GM19238 (cell line): ENCODE measurements at regions not wholly inside any gene's neighbourhood (a gene's known extent, or its start where the extent isn't known, plus 50 kb on each side); places are given as distances from the start of the nearest gene placed in this dataset.

ENCODE experiments used
- DNase-seq: peaks from one replicate; pipeline ENCODE4 v3.0.0; 2011; ENCODE audit warnings: low spot score; ENCODE audit not compliant: insufficient read length

DNA sequence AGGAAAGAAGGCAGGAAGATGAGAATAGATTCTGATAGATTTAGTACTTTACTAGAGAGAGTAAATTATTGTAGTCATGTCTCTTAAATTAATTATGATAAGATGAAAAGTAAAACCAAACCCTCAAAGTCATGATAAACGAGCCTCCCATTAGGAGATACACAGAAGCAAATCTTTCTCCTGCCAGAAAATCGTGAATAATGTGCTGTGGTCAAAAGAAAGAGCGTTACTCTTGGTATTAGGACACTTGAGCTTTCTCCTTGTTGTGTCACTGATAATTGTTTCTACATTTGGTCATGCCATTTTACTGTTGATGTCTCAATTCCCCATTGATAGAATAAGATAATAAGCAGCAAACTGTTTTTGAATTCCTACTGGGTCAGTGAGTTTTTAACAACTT lies 562.8 kb upstream of the TLE4 start:
- DNase-seq = no peak

DNA sequence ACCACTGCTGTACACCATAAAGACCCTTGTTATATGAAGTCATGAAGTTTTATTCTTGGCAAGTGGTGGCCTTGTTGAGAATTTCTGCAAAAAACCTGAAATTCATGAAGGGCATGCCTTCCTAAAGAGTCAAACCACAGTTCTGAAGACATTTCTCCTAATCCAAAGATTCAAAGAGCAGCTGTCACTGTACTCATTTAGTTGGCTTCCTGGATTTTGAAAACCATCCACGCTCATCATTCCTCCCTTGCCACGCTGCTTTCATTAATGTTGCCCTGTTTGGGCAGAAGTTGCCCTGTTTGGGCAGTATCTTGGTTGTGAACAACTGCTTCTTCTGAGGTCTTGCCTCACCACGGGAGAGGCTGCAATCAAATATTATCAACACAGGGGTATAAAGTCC lies 560.3 kb upstream of the TLE4 start:
- DNase-seq = no peak

DNA sequence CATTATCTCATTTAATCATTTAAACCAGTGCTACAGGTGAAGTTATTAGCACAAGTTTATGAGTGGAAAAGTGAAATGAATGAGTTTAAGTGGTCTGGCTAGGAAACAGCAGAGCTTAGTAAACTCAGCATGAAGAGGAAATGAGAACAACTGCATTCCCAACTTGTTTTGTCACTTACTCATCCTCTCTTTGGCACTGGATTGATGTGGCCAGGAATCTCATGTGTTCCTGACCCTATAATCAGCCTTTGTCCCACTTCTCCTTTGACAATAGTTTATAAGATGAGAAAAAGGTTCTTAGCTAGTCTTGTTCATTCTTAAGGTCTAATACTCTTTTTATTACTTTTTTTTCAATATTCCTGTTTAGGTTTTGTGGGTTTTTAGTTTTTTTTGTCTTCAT lies 559.2 kb upstream of the TLE4 start:
- no peak for DNase-seq

DNA sequence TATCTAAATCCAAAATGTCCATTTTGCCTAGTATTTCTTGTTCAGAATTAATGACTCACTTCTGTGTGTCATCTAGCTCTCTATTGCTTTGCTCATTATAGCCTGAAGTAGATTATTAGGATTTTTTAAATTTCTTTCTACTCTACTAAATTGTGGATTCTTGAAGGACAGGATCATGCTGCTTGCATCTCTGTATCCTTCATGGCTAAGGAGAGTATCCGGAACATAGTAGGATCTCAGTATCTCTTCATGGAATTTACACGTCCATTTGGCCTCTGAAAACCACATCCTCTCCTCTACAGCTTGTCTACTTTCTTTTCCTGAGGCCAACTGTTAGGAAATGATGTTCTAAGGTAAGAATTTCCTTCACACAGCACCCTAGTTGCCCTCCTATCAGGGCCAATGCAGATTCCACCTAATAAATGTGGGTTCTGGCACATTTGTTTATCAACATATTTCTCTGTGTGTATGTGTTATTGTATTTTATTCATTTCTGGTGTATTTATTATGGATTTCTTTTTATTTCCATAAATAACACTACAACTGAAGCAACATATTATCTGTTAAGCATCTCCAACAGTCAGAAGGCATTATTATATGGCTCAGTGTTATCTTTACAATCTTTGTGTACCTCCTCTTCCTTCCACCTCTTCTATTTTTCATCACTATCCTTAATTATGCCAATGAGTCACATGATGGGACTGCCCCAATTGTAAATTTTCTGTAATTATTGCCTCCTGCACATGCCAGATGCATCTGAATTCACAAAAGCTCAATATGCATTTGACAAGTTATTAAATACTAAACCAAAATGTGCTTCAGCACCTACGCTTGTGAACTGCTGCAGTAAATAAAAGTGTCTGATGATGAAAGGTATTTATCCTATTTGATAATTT lies 557.8 kb upstream of the TLE4 start:
- no peak for DNase-seq

DNA sequence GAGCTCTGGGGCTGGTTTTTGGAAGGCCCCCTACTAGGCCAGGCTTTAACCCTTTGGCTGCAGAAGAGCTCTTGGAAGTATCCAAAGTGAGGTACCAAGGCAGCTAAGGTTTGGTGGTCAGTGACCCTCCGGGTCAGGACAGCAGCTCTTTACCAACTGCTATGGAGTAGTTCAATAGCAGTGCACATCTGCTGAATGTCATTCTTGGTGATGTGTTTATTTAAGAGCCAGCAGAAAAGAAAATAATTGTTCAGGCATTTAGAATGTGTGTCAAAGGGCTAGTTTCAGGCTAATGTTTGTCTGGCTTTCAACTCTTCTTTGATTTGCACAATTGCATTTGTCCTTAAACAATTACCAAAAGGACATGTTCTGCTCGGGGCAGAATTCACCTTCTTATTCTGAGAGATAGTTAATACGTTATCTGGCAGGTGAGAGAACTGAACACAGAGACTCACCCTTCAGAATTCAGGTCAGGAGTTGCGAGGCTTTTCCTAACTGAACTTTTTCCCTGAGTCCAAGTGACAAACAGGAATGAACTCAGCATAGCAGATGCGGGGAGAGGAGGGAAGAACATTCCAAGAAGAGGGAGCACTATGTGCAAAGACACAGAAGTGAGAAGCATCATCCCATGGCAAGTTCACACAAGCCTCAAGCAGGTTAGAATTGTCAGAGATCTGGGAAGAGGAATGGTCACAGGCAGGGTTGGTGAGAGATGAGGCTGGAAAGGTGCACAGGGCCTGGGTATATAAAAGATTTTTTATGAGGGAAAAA lies 556.7 kb upstream of the TLE4 start:
- DNase-seq = no peak

DNA sequence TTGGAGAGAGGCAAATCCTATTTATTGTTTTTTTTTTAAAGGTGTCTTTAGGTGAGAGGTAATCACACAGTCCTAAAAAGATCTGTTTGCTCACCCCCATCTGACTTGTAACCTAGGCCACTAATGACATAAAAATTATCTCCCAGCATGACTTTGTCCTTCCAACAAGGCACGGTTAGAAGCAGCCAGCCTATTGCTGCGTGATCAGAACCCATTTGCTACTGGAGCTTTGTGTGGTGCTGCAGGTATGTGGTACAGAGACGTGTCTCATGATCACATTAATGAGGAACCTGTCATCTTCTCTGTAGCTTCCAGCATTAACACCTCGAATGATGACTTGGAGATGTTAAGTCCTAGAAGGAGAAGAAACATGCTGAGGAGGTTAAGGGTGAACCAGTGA lies 555.8 kb upstream of the TLE4 start:
- DNase-seq = no peak

DNA sequence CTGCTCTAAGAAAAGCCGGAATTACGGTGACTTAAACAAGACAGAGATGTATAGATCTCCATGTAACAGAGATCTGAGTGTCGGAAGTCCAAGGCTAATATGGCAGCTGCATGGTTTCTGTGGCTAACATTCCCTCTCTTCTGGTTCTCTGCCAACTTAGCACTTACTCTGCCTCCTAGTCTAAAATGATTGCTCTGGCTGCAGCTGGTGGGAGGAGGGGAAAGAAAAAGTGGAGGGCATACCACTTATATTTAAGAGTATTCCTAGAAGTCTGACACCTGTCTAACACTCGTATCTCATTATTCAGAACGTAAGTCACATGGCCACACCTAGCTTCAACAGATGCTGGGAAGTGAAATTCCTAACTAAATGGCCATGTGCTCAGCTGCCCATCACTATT lies 551.5 kb upstream of the TLE4 start:
- no peak for DNase-seq

DNA sequence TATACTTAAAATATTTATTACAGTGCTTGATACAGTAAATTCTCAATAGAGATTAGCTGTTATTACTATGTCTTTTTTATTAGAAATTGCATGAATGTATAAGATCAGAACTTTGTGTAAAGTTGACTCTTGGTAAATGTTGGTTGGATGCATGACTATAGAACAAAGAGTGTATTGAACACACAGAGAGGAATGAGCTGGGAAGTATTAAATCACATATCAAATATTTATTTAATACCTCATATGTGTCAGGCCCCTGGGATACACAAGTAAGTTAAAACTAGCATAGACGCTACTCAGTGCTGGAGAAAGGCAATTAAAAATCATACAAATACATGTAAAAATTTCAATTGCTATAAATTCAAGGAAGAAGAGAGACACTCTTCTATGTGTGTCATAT lies 550.7 kb upstream of the TLE4 start:
- no peak for DNase-seq

DNA sequence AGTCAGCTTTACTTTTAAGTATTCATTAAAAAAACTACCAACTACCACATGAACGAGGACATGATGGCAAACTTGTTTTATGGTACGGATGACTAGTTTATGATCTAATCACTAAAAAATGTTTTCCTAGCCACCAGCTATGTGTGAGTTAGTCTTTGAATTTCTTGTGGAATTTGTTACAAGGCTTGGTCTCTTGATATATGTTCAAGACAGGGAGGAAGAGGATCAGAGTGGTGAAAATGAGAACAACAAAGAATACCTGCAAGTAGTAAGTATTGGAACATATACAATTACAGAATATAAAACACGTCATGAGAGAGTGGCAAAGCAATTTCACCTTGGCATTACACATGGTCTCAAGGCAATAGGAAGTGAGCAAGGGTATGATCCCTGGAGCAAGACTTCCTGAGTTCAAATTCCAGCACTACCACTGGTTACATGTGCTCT lies 548.6 kb upstream of the TLE4 start:
- DNase-seq = no peak

DNA sequence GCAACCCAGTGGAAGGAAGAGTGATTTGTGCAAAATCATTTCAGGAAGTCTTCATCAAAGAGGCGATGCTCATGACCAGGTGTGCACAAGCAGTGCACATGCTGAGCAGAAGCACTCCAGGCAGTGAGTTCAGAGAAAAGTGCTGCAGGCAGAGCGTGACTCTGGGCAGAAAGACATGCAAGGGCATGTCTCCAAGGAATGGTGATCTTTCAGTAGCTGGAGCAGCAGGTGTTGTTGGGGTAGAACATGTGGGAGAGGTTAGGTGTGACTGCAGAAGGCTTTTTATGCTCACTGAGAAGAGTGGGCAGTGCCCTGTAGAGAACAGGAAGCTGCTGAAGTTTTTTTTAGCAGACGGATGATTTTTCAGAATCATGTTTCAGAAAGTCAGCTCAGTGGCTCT lies 545.4 kb upstream of the TLE4 start:
- no peak for DNase-seq

DNA sequence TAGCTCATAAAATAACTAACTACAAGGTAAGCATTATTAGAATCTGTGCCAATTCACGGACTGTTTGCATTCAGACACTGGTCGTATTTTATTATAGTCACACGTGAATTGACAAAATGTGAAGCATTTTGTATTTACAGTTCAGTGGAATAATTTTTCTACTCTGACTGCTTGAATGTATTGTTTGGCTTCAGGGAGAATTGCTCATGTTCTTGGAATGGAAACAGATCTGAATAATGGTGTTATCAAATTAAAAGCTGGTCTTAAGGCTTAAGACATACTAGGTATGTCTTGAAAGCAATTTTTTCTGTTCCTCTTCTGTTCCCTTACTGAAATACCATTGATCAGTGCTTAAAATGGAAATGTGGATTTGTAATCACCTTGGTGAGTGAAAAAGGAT lies 543.7 kb upstream of the TLE4 start:
- no peak for DNase-seq

DNA sequence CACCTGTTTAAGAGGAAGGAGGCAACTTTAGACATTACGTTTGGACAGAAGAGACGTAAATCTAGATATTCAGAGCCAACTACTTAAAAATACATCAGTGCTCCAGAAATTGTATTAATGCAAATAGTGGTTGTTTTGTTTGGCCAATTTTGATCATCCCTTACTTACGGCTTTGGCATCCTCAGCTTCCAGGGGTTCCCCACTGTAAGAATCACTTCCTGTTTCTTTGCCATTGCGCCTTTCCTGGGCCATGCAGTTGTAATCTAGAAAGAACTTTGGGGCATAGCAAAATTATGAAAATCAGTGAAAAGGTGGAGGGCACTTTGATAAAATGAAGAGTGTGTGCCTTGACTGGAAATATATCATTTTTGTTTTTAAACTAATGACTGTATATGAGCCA lies 537.2 kb upstream of the TLE4 start:
- no peak for DNase-seq

DNA sequence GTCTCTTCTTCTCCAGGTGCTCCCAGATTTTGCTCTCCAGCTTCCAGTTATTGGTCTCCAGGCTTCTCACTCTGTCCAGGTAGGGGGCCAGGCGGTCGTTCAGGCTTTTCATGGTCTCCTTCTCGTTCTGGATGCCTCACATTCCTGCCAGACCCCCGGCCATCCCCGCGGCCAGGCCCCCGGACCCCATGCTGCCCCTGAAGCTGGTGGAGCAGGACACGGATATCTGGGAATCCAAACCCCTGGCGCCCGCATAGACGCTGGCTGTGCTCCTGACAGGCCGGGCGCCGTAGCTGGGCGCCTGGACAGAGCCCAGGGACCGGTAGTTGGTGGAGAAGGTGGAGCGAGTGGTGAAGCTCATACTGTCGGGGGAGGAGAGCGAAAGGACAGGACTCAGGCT lies 534.4 kb upstream of the TLE4 start:
- no peak for DNase-seq

DNA sequence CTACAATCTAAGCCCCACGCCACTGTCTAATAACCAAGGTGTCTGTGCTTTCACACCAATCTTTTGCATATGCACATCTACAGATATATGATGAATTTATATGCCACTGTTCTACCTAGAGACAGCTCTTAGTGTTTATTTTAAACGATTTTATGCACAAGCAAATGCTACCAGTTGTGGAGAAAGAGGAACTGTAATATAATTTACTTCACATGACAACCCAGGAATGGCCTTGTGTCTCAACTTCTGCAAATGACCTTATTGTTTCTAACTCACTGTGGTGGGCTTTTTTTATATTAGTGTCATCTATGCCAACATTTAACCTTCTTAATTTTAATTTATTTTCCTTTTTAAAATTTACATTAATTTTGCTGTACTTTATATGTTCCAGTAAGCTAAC lies 531.1 kb upstream of the TLE4 start:
- no peak for DNase-seq

DNA sequence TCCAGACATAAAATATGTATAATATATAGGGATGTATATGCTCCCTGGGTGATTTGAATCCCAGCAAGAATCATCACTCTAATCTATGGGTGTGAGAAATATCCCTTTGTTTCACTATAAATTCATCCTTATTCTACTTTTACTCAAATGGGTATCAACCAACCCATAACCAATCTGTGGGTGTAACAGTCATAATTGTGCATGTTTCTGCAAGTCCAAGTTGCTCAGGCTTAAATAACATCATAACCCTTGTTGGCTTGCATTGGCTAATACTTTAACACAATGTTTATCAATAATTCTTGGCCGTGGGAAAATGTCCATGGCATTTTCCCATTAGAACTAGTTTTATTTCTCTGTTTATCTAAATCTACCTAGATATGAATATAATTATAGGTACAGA lies 530.5 kb upstream of the TLE4 start:
- DNase-seq = no peak

DNA sequence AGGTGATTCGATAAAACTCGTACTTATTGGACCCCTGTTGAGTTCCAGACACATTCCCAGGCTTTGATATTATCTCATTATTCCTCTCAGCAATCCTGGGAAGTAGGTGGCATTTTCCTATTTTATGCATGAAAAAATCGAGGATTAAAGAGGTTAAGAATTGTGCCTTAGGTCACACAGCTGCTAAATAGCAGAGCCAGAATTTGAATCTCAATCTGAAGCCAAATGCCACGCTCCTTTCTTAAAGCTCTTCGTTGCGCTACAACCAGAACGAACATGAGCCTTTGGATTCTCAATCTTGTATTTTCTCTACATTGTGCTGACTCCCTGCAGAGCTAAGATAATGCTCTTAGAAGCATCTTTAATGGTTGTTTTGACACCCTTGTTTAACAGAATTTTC lies 527.8 kb upstream of the TLE4 start:
- DNase-seq = no peak

DNA sequence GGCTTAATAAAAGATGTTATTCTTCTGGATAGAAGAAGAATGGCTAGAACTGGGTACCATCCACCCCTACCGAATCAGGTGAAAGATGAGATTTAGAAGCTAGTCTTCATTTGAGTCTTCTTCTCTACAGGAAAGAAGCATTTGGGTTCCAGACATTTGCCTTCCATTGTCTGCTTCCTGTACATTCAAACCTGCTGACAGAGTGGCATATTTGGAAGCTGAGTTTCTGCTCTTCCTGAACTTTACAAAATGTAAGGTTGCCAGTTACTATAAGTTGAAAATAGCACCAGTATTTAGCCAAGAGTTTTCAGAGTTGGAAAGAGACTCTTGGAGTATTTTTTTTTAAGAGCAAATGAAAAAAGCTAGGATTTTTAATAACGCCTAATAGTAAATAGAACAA lies 525.4 kb upstream of the TLE4 start:
- no peak for DNase-seq

DNA sequence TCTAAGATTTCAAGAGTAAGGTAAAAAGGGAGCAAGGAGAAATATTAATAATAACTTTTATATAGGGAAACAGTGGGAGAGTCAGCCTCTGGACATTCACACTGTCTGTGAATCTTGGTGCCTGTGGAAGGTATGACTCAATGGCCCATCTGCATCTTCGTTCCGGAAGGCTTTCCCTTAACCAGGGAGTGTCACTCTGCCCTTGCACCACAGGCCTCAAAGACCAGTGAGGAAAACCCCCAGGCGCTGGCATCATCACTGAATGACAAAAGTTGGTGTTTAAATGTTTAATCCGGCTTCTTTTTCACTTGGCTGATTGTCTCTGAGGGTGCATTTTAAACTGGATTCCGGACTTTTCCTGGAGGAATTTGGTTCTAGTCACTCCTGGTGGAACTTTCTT lies 522.4 kb upstream of the TLE4 start:
- DNase-seq = no peak

DNA sequence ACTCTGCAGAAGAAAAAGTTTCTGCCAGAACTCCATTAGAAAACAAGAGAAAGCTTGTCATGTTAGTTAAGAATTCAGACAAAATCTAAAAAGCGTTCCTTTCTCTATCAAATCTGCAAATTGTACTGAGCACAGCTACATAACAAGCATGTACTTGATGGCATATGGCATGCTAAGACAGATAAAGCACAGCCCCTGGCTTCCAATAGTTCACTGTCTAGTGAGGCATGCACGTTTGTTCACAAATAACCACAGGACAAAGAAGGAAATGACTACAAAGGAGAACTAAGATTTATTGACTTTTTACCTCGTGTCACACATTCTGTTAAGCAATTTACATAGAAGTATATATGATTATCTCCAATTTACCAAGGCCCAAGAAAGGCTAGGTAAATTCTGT lies 518.2 kb upstream of the TLE4 start:
- no peak for DNase-seq

DNA sequence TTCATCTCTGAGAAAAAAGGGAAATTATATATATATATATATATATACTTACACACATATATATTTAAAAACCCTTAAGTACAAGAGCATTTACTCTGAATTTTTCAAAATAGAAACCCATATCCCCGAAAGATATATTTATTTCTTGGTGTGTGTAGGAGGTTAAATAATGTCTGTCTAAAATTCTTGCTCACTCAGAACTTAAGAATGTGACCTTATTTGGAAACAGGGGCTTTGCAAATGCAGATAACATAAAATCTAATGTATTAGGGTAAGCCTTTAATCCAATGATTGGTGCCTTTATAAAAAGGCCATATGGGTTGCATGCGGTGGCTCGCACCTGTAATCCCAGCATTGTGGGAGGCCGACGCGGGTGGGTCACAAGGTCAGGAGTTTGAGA lies 517.3 kb upstream of the TLE4 start:
- no peak for DNase-seq

DNA sequence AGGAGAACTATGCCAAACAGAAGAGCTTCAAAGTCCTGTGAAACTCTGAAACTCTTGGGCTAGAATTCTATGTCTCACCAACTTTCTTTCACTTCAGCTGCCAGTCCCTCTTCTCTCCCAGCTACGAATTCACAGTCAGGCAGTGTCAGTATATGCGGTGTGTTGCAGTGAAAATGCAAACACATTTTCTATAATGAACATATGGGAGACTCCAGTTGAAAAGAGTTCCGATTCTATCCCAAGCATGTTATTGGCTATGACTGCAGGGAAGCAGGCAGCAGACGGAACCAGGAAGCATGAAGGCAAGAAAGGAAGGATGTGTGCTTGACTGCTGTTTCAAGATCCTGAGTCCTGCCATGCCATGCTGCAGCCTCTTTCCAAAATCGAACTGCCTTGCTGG lies 515.7 kb upstream of the TLE4 start:
- DNase-seq = no peak

DNA sequence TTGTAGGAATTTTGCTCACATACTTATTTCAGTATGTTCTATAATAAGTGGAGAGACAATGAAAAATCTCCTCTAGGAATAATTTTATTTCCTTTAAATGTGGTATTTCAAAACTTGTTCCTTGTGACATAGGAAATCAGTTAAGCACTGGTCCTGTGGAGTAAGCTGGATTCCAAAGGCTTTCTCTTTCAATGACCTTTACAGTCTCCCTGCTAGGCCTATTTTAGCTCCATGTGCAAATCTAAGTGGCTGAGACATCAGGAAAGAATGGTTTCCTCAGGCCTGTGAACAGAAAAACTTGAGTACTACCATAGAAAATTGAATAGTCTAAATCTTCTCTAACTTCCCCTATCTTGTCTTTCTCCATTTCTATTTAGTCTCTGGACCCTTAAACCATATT lies 514.2 kb upstream of the TLE4 start:
- DNase-seq = no peak

DNA sequence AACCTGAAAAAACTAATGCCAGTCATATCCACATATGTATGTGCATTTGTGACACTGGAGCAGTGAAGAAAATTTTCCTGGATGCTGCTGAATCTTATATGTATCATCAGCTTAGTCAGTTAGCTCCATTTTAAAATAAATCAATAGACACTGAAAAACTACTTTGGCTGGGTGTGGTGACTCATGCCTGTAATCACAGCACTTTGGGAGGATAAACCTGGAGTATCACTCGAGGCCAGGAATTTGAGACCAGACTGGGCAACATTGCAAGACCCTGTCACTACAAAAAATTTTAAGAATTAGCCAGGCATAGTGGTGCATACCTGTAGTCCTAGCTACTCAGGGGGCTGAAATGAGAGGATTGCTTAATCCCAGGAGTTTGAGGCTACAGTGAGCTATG lies 511.0 kb upstream of the TLE4 start:
- DNase-seq = no peak
